ENCODE measurements at regions not wholly inside any gene's neighbourhood (a gene's known extent, or its start where the extent isn't known, plus 50 kb on each side); places are given as distances from the start of the nearest gene placed in this dataset.

- Histone ChIP-seq H2AFZ (ENCODE audit: low read length) (no peak overlapping the region), H3K79me2 (ENCODE audit: insufficient read depth, low read length) (no peaks in the 10 kb centered on the region), H3K4me1 (ENCODE audit: insufficient read depth, low read length, severe bottlenecking) (no peaks in the 10 kb centered on the region), H4K20me1 (ENCODE audit: insufficient read depth, low read length) (no peaks in the 10 kb centered on the region), H3K4me3 (ENCODE audit: low read depth, low read length, poor library complexity, severe bottlenecking) (no peak overlapping the region), H3F3A (ENCODE audit: insufficient read depth, low read length) (no peaks in the 10 kb centered on the region), H3K36me3 (ENCODE audit: insufficient read depth, low read length) (no peaks in the 10 kb centered on the region), H3K9me3 (ENCODE audit: low read length) (no peaks in the 10 kb centered on the region), H3K4me2 (ENCODE audit: low read length) (no peak overlapping the region), H3K27me3 (ENCODE audit: insufficient read depth, low read length) (no peaks in the 10 kb centered on the region), H3K27ac (ENCODE audit: low read depth, low read length, poor library complexity, severe bottlenecking) (no peak overlapping the region), H3K9ac (ENCODE audit: low read length) (no peak overlapping the region), H3K9me2 (ENCODE audit: low read depth, low read length) (no peaks in the 10 kb centered on the region)
- TF ChIP-seq CTCF (IDR thresholded peaks at IDR 0.05; ENCODE audit: low read length) (no peak), EZH2 (IDR thresholded peaks at IDR 0.05; ENCODE audit: borderline replicate concordance, low read length) (no peak)
Observed at GRCh38 chr7:17069146-17069545, 187.4 kb upstream of the AGR3 start.

- Histone ChIP-seq H3K9ac (ENCODE audit: low read length) (no peak overlapping the region), H3K79me2 (ENCODE audit: insufficient read depth, low read length) (no peaks in the 10 kb centered on the region), H3K9me3 (ENCODE audit: low read length) (no peaks in the 10 kb centered on the region), H2AFZ (ENCODE audit: low read length) (no peak overlapping the region), H3K27ac (ENCODE audit: low read depth, low read length, poor library complexity, severe bottlenecking) (no peak overlapping the region), H3K9me2 (ENCODE audit: low read depth, low read length) (no peaks in the 10 kb centered on the region), H3K27me3 (ENCODE audit: insufficient read depth, low read length) (no peaks in the 10 kb centered on the region), H3K4me3 (ENCODE audit: low read depth, low read length, poor library complexity, severe bottlenecking) (no peak overlapping the region), H3F3A (ENCODE audit: insufficient read depth, low read length) (no peaks in the 10 kb centered on the region), H3K4me1 (ENCODE audit: insufficient read depth, low read length, severe bottlenecking) (no peaks in the 10 kb centered on the region), H3K4me2 (ENCODE audit: low read length) (no peak overlapping the region), H3K36me3 (ENCODE audit: insufficient read depth, low read length) (no peaks in the 10 kb centered on the region), H4K20me1 (ENCODE audit: insufficient read depth, low read length) (no peaks in the 10 kb centered on the region)
- TF ChIP-seq CTCF (IDR thresholded peaks at IDR 0.05; ENCODE audit: low read length) (no peak), EZH2 (IDR thresholded peaks at IDR 0.05; ENCODE audit: borderline replicate concordance, low read length) (no peak)
Observed at GRCh38 chr7:17070231-17070708, 188.5 kb upstream of the AGR3 start.

- Histone ChIP-seq H3K36me3 (ENCODE audit: insufficient read depth, low read length) (no peaks in the 10 kb centered on the region), H3K4me2 (ENCODE audit: low read length) (no peak overlapping the region), H3K9ac (ENCODE audit: low read length) (no peak overlapping the region)
Observed at GRCh38 chr7:17071866-17072265, 190.1 kb upstream of the AGR3 start.

More at GRCh38 chr7:17071866-17072265, 190.1 kb upstream of the AGR3 start:
- Histone ChIP-seq H3K9me2 (ENCODE audit: low read depth, low read length) (no peaks in the 10 kb centered on the region), H3K4me3 (ENCODE audit: low read depth, low read length, poor library complexity, severe bottlenecking) (no peak overlapping the region), H3K27ac (ENCODE audit: low read depth, low read length, poor library complexity, severe bottlenecking) (no peak overlapping the region), H3K4me1 (ENCODE audit: insufficient read depth, low read length, severe bottlenecking) (no peaks in the 10 kb centered on the region), H2AFZ (ENCODE audit: low read length) (no peak overlapping the region), H3K79me2 (ENCODE audit: insufficient read depth, low read length) (no peaks in the 10 kb centered on the region), H3K27me3 (ENCODE audit: insufficient read depth, low read length) (no peaks in the 10 kb centered on the region), H3F3A (ENCODE audit: insufficient read depth, low read length) (no peaks in the 10 kb centered on the region), H3K9me3 (ENCODE audit: low read length) (no peaks in the 10 kb centered on the region), H4K20me1 (ENCODE audit: insufficient read depth, low read length) (no peaks in the 10 kb centered on the region)
- TF ChIP-seq EZH2 (IDR thresholded peaks at IDR 0.05; ENCODE audit: borderline replicate concordance, low read length), result no peak
- no peak for TF ChIP-seq CTCF (IDR thresholded peaks at IDR 0.05; ENCODE audit: low read length)
